M059J (cell line): ENCODE measurements at regions not wholly inside any gene's neighbourhood (a gene's known extent, or its start where the extent isn't known, plus 50 kb on each side); places are given as distances from the start of the nearest gene placed in this dataset.

Experiments used
- DNase-seq: peaks from one replicate; pipeline ENCODE4 v3.0.0-alpha.2; 2012; ENCODE audit warnings: low read depth

GRCh38 chr1:218024211-218024720 lies 260.8 kb upstream of the RRP15 start:
- DNase-seq, result no peak

- DNase-seq, result peak; percentile 9
Observed at GRCh38 chr1:218025454-218025853, 259.6 kb upstream of the RRP15 start.

DNA sequence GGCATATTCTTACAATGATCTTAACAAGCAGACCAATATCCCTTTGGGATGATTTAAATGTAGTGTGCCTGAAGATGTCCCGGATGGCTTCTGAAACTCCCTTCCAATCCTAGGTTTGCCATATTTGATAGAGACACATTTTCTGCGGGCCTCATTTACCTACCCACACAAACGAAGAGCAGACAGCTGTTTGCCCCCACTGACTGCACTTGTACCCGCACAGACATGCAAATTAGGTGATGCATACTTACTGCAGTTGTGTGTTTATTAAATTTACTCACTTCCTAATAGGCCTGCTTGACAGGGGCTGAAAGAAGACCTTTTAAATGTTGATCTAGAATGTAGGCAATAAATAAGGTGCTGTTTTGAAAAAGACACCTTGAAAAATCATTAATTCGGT lies 257.9 kb upstream of the RRP15 start:
- DNase-seq, result no peak

DNA sequence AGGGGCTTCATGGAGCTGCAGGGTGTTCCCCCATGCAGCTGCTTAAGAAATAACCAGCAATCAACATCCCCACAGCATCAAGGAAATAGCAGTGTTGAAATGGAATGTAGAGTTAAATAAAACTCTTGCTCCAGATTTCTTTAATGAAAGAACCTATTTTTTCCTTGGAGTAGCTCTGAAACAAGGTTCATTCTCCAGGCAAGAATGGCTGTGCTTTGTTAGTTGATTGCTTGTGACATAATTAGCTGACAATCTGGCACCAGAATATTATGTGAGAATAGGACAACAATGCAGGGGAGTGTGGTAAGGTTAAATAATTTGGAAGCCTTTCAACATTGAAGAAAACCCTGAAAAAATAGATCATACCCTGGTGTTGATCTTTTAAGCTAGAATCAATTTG lies 254.2 kb upstream of the RRP15 start:
- no peak for DNase-seq

GRCh38 chr1:218031901-218032300 lies 253.2 kb upstream of the RRP15 start:
- no peak for DNase-seq

- DNase-seq, result no peak
Observed at GRCh38 chr1:218034468-218034867, 250.6 kb upstream of the RRP15 start.

- DNase-seq, result no peak
Observed at GRCh38 chr1:218048828-218049420, 236.2 kb upstream of the RRP15 start.

DNA sequence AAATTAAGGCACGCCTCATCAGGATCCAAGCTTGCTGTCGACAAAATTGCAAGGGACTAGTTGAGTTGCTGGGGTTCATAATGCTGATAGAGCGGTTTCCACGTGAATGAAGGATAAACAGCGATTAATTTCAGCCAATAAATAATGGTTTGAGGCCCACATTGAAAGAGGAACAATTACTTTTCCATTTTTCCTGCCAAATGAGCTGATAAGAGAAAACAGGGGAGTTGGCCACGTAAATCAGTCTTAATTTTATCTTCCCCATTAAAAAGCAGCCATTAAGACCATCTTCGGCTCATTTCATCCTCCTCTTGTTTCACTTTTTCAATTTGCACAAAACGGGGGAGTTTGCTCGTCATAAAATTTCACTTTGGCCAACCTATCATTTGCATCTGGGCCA lies 235.5 kb upstream of the RRP15 start:
- no peak for DNase-seq

- DNase-seq, result no peak
Observed at GRCh38 chr1:218058730-218059129, 226.4 kb upstream of the RRP15 start.

GRCh38 chr1:218064426-218064825 lies 220.7 kb upstream of the RRP15 start:
- DNase-seq, result no peak

- no peak for DNase-seq
Observed at GRCh38 chr1:218066332-218066731, 218.8 kb upstream of the RRP15 start.

- DNase-seq, result no peak
Observed at GRCh38 chr1:218068241-218068640, 216.9 kb upstream of the RRP15 start.

DNA sequence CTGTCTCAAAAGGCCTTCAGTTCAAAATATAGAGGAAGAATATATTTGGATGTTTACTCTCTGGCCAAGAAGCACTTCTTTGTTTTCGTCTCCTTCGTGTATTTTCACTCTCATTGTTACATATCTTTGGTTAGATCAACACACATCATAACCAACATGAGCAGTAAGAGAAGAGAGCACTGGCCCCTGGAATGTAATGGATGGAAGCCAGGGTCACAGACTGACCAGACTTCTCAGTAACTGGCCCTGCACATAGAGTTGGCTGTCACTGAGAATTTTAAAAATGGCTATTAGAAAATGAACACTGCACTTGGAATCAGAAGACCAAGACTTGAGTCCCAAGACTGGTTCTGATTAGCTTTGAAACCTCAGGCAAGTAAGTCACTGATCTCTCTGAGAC lies 215.9 kb upstream of the RRP15 start:
- DNase-seq, result no peak

DNA sequence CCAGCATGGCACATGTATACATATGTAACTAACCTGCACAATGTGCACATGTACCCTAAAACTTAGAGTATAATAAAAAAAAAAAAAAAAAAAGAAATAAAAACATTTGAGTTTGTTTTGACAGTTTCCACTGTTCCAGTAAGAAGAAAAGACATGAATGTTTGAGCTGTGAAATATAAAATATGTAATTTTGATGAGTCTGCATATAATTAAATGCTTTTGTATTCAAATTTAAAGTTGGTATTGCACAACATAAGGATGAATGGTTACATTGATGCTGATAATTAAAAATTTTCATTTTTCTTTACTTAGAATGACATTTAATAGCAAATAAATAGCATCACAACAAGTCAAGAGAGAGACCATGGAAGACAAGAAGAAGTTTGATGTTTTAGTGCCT lies 212.0 kb upstream of the RRP15 start:
- DNase-seq, result no peak

GRCh38 chr1:218078916-218079315 lies 206.2 kb upstream of the RRP15 start:
- no peak for DNase-seq

DNA sequence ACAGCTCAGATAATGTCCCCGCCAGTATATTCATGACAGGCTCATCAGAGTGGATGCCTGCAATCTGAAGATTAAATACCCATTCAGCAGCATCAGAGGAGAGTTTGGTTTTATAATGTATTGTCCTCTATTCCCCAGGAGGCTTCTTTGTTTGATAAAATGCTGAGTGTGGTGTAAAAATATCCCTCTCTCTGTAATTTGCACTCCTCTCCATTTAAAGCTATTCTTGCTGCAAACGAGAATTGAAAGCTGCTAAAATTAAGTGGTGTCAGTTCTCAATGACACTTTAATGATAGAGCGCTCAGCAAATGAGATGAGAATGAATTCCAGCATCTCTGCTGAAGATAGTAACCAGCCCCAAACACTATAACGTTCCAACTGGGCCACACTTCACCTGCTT lies 205.7 kb upstream of the RRP15 start:
- DNase-seq, result no peak

GRCh38 chr1:218079820-218080219 lies 205.3 kb upstream of the RRP15 start:
- no peak for DNase-seq

DNA sequence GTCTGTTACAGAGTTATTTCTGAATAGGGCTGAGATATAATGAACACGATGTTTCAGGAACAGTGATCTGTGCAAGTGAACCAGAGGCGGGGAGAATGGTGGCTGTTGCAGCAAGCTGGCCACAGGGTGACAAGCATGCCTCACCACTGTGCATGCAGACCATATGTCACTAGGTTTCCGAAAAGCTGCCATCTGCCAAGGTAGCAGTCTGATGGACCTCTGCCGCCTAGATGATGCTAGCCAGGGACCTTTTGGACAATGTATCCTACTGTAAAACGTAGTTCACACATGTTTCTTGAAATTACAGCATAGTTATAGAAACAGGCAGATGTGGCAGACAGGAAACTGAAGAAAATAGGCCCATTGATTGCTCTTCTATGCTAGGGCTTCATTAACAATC lies 204.2 kb upstream of the RRP15 start:
- DNase-seq, result no peak

GRCh38 chr1:218081358-218081757 lies 203.7 kb upstream of the RRP15 start:
- no peak for DNase-seq

DNA sequence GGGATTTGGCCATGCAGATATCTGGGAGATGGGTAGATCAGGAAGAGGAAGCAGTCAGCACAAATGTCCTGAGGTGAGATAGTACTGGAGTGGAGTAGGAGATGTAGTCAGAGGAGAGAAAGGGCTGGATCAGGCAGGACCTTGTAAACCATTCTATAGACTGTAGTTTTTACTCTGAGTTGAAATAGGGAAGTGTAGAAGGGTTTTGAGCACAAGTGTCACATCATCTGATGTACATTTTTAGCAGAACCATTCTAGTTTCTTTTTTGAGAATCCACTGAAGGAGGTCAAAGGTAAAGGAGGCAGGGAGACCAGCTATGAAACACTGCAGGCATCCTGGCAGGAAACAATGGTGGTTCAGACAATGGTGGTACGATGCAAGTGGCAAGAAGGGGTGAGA lies 194.6 kb upstream of the RRP15 start:
- DNase-seq, result no peak

DNA sequence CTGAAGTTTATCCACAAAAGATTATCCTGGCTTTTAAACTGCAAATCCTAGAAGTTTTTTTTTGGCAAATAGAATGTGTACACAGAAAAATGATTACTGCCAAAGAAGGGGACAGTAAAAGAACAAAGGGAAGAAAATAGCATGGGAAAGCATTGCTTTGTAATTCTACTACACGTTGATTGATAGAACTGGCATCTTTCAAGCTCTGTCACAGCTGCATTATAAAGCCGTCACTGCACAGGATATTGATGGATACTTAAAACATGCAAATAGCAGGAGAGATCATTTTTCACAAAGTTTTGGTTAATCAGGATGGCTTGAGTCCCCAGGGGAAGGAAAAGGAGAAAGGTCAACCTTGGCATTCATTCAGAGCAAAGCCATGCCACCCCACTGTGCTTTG lies 183.7 kb upstream of the RRP15 start:
- DNase-seq, result no peak

DNA sequence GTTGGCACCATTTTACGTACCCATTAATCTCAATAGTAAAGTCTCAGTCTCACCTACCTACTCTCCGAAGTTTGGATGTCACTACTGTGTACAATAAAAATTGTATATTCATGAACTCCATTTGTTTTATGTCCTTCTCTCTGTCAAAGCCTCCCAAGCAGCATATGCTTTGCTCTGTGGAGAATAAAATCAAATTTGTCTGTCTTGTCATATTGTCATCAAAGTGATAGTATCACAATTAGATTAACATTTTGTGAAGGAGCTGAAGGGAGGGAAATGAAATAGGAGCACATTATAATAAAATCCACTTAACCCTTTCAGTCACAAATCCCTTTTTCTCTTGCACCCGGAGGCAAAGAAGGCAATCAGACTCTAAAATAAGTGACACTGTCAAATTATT lies 177.1 kb upstream of the RRP15 start:
- DNase-seq, result no peak

DNA sequence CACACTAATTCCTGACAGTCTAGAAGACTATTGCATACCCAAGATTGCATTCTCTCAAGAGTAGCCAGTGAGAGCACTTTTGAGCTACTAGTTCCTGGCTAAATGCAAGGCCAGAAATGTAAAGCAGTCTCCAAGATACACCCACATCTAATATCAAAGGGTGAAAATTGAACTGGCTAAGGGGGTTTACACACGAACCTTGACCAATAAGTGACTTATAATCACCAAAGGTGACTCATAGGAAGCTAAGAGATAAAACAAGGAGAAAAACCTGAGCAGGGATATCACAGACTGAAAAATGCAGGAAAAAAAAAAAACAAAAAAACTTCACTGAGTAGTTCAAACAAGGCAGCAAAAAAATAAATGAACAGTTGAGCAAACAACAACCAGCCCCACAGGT lies 172.2 kb upstream of the RRP15 start:
- no peak for DNase-seq

DNA sequence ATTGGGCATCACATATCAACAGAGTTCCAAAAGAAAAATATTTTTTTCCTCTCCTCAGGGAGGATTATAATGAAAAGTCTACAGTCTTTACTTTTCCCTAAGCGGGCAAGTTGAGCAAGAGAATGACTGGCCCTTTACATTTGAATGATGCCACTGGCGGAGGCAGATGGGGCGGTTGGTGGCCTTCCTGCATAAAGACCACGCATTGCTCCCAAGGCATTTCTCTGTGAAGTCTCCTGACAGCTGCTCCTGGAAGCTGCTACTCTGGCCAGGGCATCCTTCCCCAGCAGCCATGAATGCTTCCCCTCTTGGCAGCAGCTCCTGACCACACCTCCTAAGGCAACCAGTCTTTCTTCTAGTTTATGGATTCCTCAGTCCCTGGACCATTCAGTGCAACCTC lies 161.1 kb upstream of the RRP15 start:
- DNase-seq, result no peak
